ENCODE measurements at regions not wholly inside any gene's neighbourhood (a gene's known extent, or its start where the extent isn't known, plus 50 kb on each side); places are given as distances from the start of the nearest gene placed in this dataset.

- no peak for TF ChIP-seq CTCF (conservative IDR thresholded peaks at IDR 0.05; ENCODE audit: low read depth, low read length)
- TF ChIP-seq EZH2 (IDR thresholded peaks at IDR 0.05; ENCODE audit: borderline replicate concordance, low read depth, low read length, poor library complexity, severe bottlenecking): no peak
Measured at GRCh38 chr5:39808656-39809055, 383.9 kb upstream of the DAB2 start.

Data from A673 (cell line).